ENCODE measurements at regions not wholly inside any gene's neighbourhood (a gene's known extent, or its start where the extent isn't known, plus 50 kb on each side); places are given as distances from the start of the nearest gene placed in this dataset.

- TF ChIP-seq CTCF (conservative IDR thresholded peaks at IDR 0.05 in 1 of 2, IDR thresholded peaks at IDR 0.05 in 1 of 2; ENCODE audit: low read depth in 1 of 2, low read length in 2 of 2) (no peak), EZH2 (IDR thresholded peaks at IDR 0.05; ENCODE audit: low read length, missing control alignments) (no peak)
Observed at GRCh38 chr2:23134726-23135125, 250.3 kb upstream of the KLHL29 start.
